OCI-LY1 (cell line): ENCODE measurements at regions not wholly inside any gene's neighbourhood (a gene's known extent, or its start where the extent isn't known, plus 50 kb on each side); places are given as distances from the start of the nearest gene placed in this dataset.

Experiments
- H2AFZ ChIP-seq: fragments of 200-600 bp; sonication (generic), shearing (Covaris generic); 2 replicates; pipeline ENCODE4 v1.6.0; 2014; ENCODE audit warnings: antibody characterized with exemption, mild to moderate bottlenecking, low read length
- H3F3A ChIP-seq: fragments of 200-600 bp; sonication (generic), shearing (Covaris generic); 2 replicates; pipeline ENCODE4 v1.6.0; 2014; ENCODE audit warnings: mild to moderate bottlenecking, antibody characterized with exemption, low read length, moderate library complexity; ENCODE audit not compliant: insufficient read depth
- H3K27ac ChIP-seq: fragments of 200-600 bp; sonication (generic); 2 replicates; pipeline ENCODE4 v1.5.1; 2014; ENCODE audit warnings: low read length, mixed run types, mild to moderate bottlenecking, low read depth; ENCODE audit not compliant: poor library complexity, severe bottlenecking
- H3K27me3 ChIP-seq: fragments of 200-600 bp; sonication (generic); 2 replicates; pipeline ENCODE4 v1.6.0; 2014; ENCODE audit warnings: antibody characterized with exemption, mild to moderate bottlenecking, low read length, moderate library complexity; ENCODE audit not compliant: insufficient read depth
- H3K36me3 ChIP-seq: fragments of 200-600 bp; sonication (generic); 2 replicates; pipeline ENCODE4 v1.6.1; 2014; ENCODE audit warnings: mild to moderate bottlenecking, antibody characterized with exemption, low read length, moderate library complexity, mixed read lengths; ENCODE audit not compliant: insufficient read depth
- H3K4me1 ChIP-seq: fragments of 200-600 bp; sonication (generic); 2 replicates; pipeline ENCODE4 v1.5.1; 2014; ENCODE audit warnings: mild to moderate bottlenecking, low read length, moderate library complexity; ENCODE audit not compliant: insufficient read depth, severe bottlenecking
- H3K4me2 ChIP-seq: fragments of 200-600 bp; sonication (generic), shearing (Covaris generic); 2 replicates; pipeline ENCODE4 v1.6.1; 2014; ENCODE audit warnings: low read length
- H3K4me3 ChIP-seq: fragments of 200-600 bp; sonication (generic); 2 replicates; pipeline ENCODE4 v1.5.1; 2014; ENCODE audit warnings: low read length, low read depth, mild to moderate bottlenecking, mixed read lengths; ENCODE audit not compliant: poor library complexity, severe bottlenecking
- H3K79me2 ChIP-seq: fragments of 200-600 bp; shearing (Covaris generic); 2 replicates; pipeline ENCODE4 v1.6.1; 2016; ENCODE audit warnings: mixed run types, low read length, mixed read lengths; ENCODE audit not compliant: insufficient read depth
- H3K9ac ChIP-seq: fragments of 200-600 bp; sonication (generic), shearing (Covaris generic); 2 replicates; pipeline ENCODE4 v1.6.1; 2014; ENCODE audit warnings: mild to moderate bottlenecking, low read length, mixed read lengths
- H3K9me2 ChIP-seq: fragments of 200-600 bp; sonication (generic), shearing (Covaris generic); 2 replicates; pipeline ENCODE4 v1.6.1; 2014; ENCODE audit warnings: low read depth, mild to moderate bottlenecking, low read length, mixed read lengths
- H3K9me3 ChIP-seq: fragments of 200-600 bp; shearing (Covaris generic); 2 replicates; pipeline ENCODE4 v1.6.1; 2014; ENCODE audit warnings: low read length, mixed read lengths
- H4K20me1 ChIP-seq: fragments of 200-600 bp; sonication (generic), shearing (Covaris generic); 2 replicates; pipeline ENCODE4 v1.6.0; 2016; ENCODE audit warnings: mild to moderate bottlenecking, low read length; ENCODE audit not compliant: insufficient read depth
- CTCF ChIP-seq: fragments of 200-600 bp; sonication (generic), shearing (Covaris generic); IDR thresholded peaks from 2 replicates; pipeline ENCODE4 v1.5.1; 2017; ENCODE audit warnings: mild to moderate bottlenecking, antibody characterized with exemption, low read length, moderate library complexity, mixed read lengths
- EZH2 ChIP-seq: fragments of 200-600 bp; sonication (generic), shearing (Covaris generic); IDR thresholded peaks from 2 replicates; pipeline ENCODE4 v1.8.0; 2017; ENCODE audit warnings: borderline replicate concordance, mixed run types, mild to moderate bottlenecking, antibody characterized with exemption, low read length, moderate library complexity, mixed read lengths

GRCh38 chr1:201637282-201638079 is 98.6 kb downstream of the NAV1 start:
- Histone ChIP-seq H3K4me1 (no peaks in the 10 kb centered on the region), H3K27ac (no peak overlapping the region)

GRCh38 chr1:201639391-201639790 is 100.5 kb downstream of the NAV1 start:
- Histone ChIP-seq H3K27me3 (0 out of 2 replicates have a peak, but pooled peaks cover 3% of the 10 kb centered on the region), H3K79me2 (no peaks in the 10 kb centered on the region)
- TF ChIP-seq EZH2 (no peak), CTCF (no peak)

More at GRCh38 chr1:201637282-201638079, 98.6 kb downstream of the NAV1 start:
- Histone ChIP-seq H3K9ac (no peak overlapping the region), H3F3A (no peaks in the 10 kb centered on the region), H2AFZ (no peak overlapping the region), H3K4me3 (no peak overlapping the region), H4K20me1 (no peaks in the 10 kb centered on the region), H3K9me3 (no peaks in the 10 kb centered on the region), H3K27me3 (0 out of 2 replicates have a peak, but pooled peaks cover 3% of the 10 kb centered on the region), H3K9me2 (no peaks in the 10 kb centered on the region), H3K36me3 (no peaks in the 10 kb centered on the region), H3K79me2 (no peaks in the 10 kb centered on the region), H3K4me2 (no peak overlapping the region)
- TF ChIP-seq CTCF (no peak), EZH2 (no peak)

GRCh38 chr1:201639826-201640225 is 100.9 kb downstream of the NAV1 start:
- Histone ChIP-seq H4K20me1 (no peaks in the 10 kb centered on the region), H3K4me3 (no peak overlapping the region), H2AFZ (no peak overlapping the region), H3K36me3 (no peaks in the 10 kb centered on the region), H3K9me3 (no peaks in the 10 kb centered on the region), H3F3A (no peaks in the 10 kb centered on the region), H3K4me1 (no peaks in the 10 kb centered on the region), H3K9me2 (no peaks in the 10 kb centered on the region), H3K4me2 (no peak overlapping the region), H3K9ac (no peak overlapping the region), H3K79me2 (no peaks in the 10 kb centered on the region), H3K27me3 (0 out of 2 replicates have a peak, but pooled peaks cover 3% of the 10 kb centered on the region), H3K27ac (no peak overlapping the region)
- TF ChIP-seq EZH2 (no peak), CTCF (no peak)

More at GRCh38 chr1:201639391-201639790, 100.5 kb downstream of the NAV1 start:
- H3K9me2 ChIP-seq, result no peaks in the 10 kb centered on the region
- no peaks in the 10 kb centered on the region for H3F3A ChIP-seq
- H3K9ac ChIP-seq, result no peak overlapping the region
- H2AFZ ChIP-seq, result no peak overlapping the region
- no peak overlapping the region for H3K4me2 ChIP-seq
- H3K27ac ChIP-seq, result no peak overlapping the region
- no peaks in the 10 kb centered on the region for H3K4me1 ChIP-seq
- no peak overlapping the region for H3K4me3 ChIP-seq
- no peaks in the 10 kb centered on the region for H3K36me3 ChIP-seq
- H4K20me1 ChIP-seq, result no peaks in the 10 kb centered on the region
- H3K9me3 ChIP-seq, result no peaks in the 10 kb centered on the region
